NT2/D1 (cell line): ENCODE measurements at regions not wholly inside any gene's neighbourhood (a gene's known extent, or its start where the extent isn't known, plus 50 kb on each side); places are given as distances from the start of the nearest gene placed in this dataset.

Experiments used
- DNase-seq: peaks from one replicate; pipeline ENCODE4 v3.0.0-alpha.2; 2011; ENCODE audit warnings: low read depth, low spot score
- H3K27me3 ChIP-seq: 2 replicates; pipeline ENCODE4 v1.6.0; 2011; ENCODE audit warnings: mild to moderate bottlenecking; ENCODE audit not compliant: insufficient read length, insufficient read depth
- H3K36me3 ChIP-seq: 2 replicates; pipeline ENCODE4 v1.6.1; 2011; ENCODE audit warnings: mild to moderate bottlenecking, low read length, mixed read lengths; ENCODE audit not compliant: insufficient read depth, insufficient read length
- H3K4me1 ChIP-seq: 2 replicates; pipeline ENCODE4 v1.5.1; 2011; ENCODE audit not compliant: insufficient read depth, insufficient read length
- H3K4me3 ChIP-seq: 2 replicates; pipeline ENCODE4 v1.5.1; 2011; ENCODE audit warnings: low read depth; ENCODE audit not compliant: insufficient read length
- H3K9ac ChIP-seq: 2 replicates; pipeline ENCODE4 v1.6.0; 2011; ENCODE audit warnings: low read depth; ENCODE audit not compliant: insufficient read length
- H3K9me3 ChIP-seq: 2 replicates; pipeline ENCODE4 v1.5.1; 2011; ENCODE audit warnings: mild to moderate bottlenecking, low read length; ENCODE audit not compliant: insufficient read depth
- SUZ12 ChIP-seq: IDR thresholded peaks from 2 replicates; pipeline ENCODE4 v1.6.1; 2011; ENCODE audit not compliant: insufficient read length, insufficient read depth; ENCODE audit errors: extremely low read depth
- YY1 ChIP-seq: IDR thresholded peaks from 2 replicates; pipeline ENCODE4 v1.6.1; 2011; ENCODE audit not compliant: insufficient read length, insufficient read depth
- ZNF274 ChIP-seq: IDR thresholded peaks from 2 replicates; pipeline ENCODE4 v1.6.1; 2011; ENCODE audit warnings: mild to moderate bottlenecking, low read depth, low read length

GRCh38 chrX:82292803-82293202 is 1090.9 kb downstream of the SH3BGRL start:
- no peak for TF ChIP-seq SUZ12
- no peaks in the 10 kb centered on the region for H3K36me3 ChIP-seq
- H3K9me3 ChIP-seq: no peaks in the 10 kb centered on the region
- H3K9ac ChIP-seq: no peak overlapping the region
- no peaks in the 10 kb centered on the region for H3K27me3 ChIP-seq
- DNase-seq: no peak
- H3K4me1 ChIP-seq: no peaks in the 10 kb centered on the region
- H3K4me3 ChIP-seq: no peak overlapping the region

- DNase-seq: no peak
- Histone ChIP-seq H3K27me3 (no peaks in the 10 kb centered on the region), H3K36me3 (no peaks in the 10 kb centered on the region), H3K4me1 (no peaks in the 10 kb centered on the region), H3K4me3 (no peak overlapping the region), H3K9me3 (no peaks in the 10 kb centered on the region), H3K9ac (no peak overlapping the region)
- TF ChIP-seq YY1 (no peak), ZNF274 (no peak), SUZ12 (no peak)
Measured at GRCh38 chrX:82320569-82320968, 1118.7 kb downstream of the SH3BGRL start.

GRCh38 chrX:82333575-82333974 is 1131.7 kb downstream of the SH3BGRL start:
- Histone ChIP-seq H3K36me3 (no peaks in the 10 kb centered on the region), H3K9ac (no peak overlapping the region), H3K4me1 (no peaks in the 10 kb centered on the region), H3K27me3 (no peaks in the 10 kb centered on the region), H3K4me3 (no peak overlapping the region), H3K9me3 (no peaks in the 10 kb centered on the region)
- DNase-seq: no peak
- TF ChIP-seq SUZ12 (no peak), ZNF274 (no peak), YY1 (no peak)

- Histone ChIP-seq H3K9me3 (no peaks in the 10 kb centered on the region), H3K36me3 (no peaks in the 10 kb centered on the region), H3K27me3 (no peaks in the 10 kb centered on the region), H3K4me1 (no peaks in the 10 kb centered on the region), H3K4me3 (no peak overlapping the region), H3K9ac (no peak overlapping the region)
- no peak for TF ChIP-seq SUZ12
- TF ChIP-seq YY1: no peak
- no peak for TF ChIP-seq ZNF274
- DNase-seq: no peak
Measured at GRCh38 chrX:82335772-82336171, 1133.9 kb downstream of the SH3BGRL start.

GRCh38 chrX:82342531-82342930 is 1140.6 kb downstream of the SH3BGRL start:
- Histone ChIP-seq H3K4me1 (no peaks in the 10 kb centered on the region), H3K27me3 (no peaks in the 10 kb centered on the region), H3K4me3 (no peak overlapping the region), H3K9ac (no peak overlapping the region), H3K36me3 (no peaks in the 10 kb centered on the region), H3K9me3 (0 out of 2 replicates have a peak, but pooled peaks cover under 1% of the 10 kb centered on the region)
- DNase-seq: no peak
- TF ChIP-seq SUZ12 (no peak), ZNF274 (no peak), YY1 (no peak)

- Histone ChIP-seq H3K4me1 (no peaks in the 10 kb centered on the region), H3K9ac (no peak overlapping the region), H3K4me3 (no peak overlapping the region), H3K9me3 (no peaks in the 10 kb centered on the region), H3K36me3 (no peaks in the 10 kb centered on the region), H3K27me3 (no peaks in the 10 kb centered on the region)
- DNase-seq: no peak
- no peak for TF ChIP-seq SUZ12
- TF ChIP-seq YY1: no peak
- TF ChIP-seq ZNF274: no peak
Measured at GRCh38 chrX:82362550-82362949, 1145.5 kb upstream of the POU3F4 start.

- DNase-seq: no peak
- Histone ChIP-seq H3K9me3 (no peaks in the 10 kb centered on the region), H3K9ac (no peak overlapping the region), H3K27me3 (no peaks in the 10 kb centered on the region), H3K4me3 (no peak overlapping the region), H3K36me3 (no peaks in the 10 kb centered on the region), H3K4me1 (no peaks in the 10 kb centered on the region)
- TF ChIP-seq YY1: no peak
- TF ChIP-seq ZNF274: no peak
- no peak for TF ChIP-seq SUZ12
Measured at GRCh38 chrX:82362990-82363389, 1145.1 kb upstream of the POU3F4 start.
